ENCODE measurements at regions not wholly inside any gene's neighbourhood (a gene's known extent, or its start where the extent isn't known, plus 50 kb on each side); places are given as distances from the start of the nearest gene placed in this dataset.

GRCh38 chr1:216815260-216816131, 92.3 kb upstream of the ESRRG start:
- Histone ChIP-seq H3K4me2 (ENCODE audit: insufficient read depth, low read length) (no peak overlapping the region), H3K4me3 (no peak overlapping the region), H3K27me3 (ENCODE audit: control insufficient read depth in 2 of 2, insufficient read depth in 2 of 2, low read length in 2 of 2) (no peaks in the 10 kb centered on the region), H4K20me1 (replicated peaks; ENCODE audit: control insufficient read depth, insufficient read depth, low read length) (no peaks in the 10 kb centered on the region), H3K36me3 (ENCODE audit: control insufficient read depth, insufficient read depth, low read length) (no peaks in the 10 kb centered on the region), H3K9ac (ENCODE audit: insufficient read depth in 1 of 2, low read depth in 2 of 2, low read length in 2 of 2) (no peak overlapping the region), H3K9me1 (ENCODE audit: control insufficient read depth, insufficient read depth, low read length) (no peaks in the 10 kb centered on the region), H3K79me2 (ENCODE audit: control insufficient read depth, insufficient read depth, low read length) (no peaks in the 10 kb centered on the region), H3K9me3 (replicated peaks; ENCODE audit: control insufficient read depth, insufficient read depth, low read depth, low read length) (no peaks in the 10 kb centered on the region), H3K27ac (ENCODE audit: extremely low read depth, low read depth, low read length) (no peak overlapping the region), H2AFZ (ENCODE audit: low read depth, low read length) (no peak overlapping the region), H3K4me1 (replicated peaks in 1 of 2; ENCODE audit: control insufficient read depth in 2 of 2, insufficient read depth in 2 of 2, low read length in 2 of 2) (no peaks in the 10 kb centered on the region)
- intact Hi-C loops (cut with micrococcal nuclease) (no loop called here), in situ Hi-C loops (cut with MboI) (no loop called here)
- ATAC-seq (no peak), FAIRE-seq (no peak), DNase-seq (ENCODE audit: extremely low read depth in 1 of 4, low spot score in 3 of 4) (no peak)
- WGBS (ENCODE audit: insufficient coverage, low coverage, missing lambda C conversion rate), result 3% methylated on average over 11 of the region's 11 CpGs
- CTCF ChIA-PET (ENCODE audit: low intra/inter-chr PET ratio), result no interaction called here
- POLR2A ChIA-PET, result interaction anchor here (0.5 kb wide), 1 partner anchor 28 kb away, joined by 4 read pairs; no protein-coding TSS in a partner anchor
- TF ChIP-seq E4F1 (CRISPR knock-in tag; IDR thresholded peaks at IDR 0.05; ENCODE audit: borderline replicate concordance), result no peak
- no peak for TF ChIP-seq TAF15 (IDR thresholded peaks at IDR 0.05; ENCODE audit: low read depth, low read length)
- no peak for TF ChIP-seq FOXJ3 (CRISPR knock-in tag; IDR thresholded peaks at IDR 0.05)
- TF ChIP-seq ILF3 (IDR thresholded peaks at IDR 0.05; ENCODE audit: borderline replicate concordance), result no peak
- TF ChIP-seq ZNF75A (CRISPR knock-in tag; IDR thresholded peaks at IDR 0.05), result no peak
- TF ChIP-seq DDX20 (tag; IDR thresholded peaks at IDR 0.05; ENCODE audit: low read depth), result no peak
- TF ChIP-seq YY1 (IDR thresholded peaks at IDR 0.05; ENCODE audit: borderline replicate concordance in 1 of 3, control insufficient read depth in 1 of 3, extremely low read depth in 1 of 3, insufficient read depth in 3 of 3, insufficient read length in 1 of 3, insufficient replicate concordance in 2 of 3, low read depth in 1 of 3, low read length in 2 of 3), result no peak
- BruUV-seq (replicated peaks), result no TSS peak
